ENCODE measurements at regions not wholly inside any gene's neighbourhood (a gene's known extent, or its start where the extent isn't known, plus 50 kb on each side); places are given as distances from the start of the nearest gene placed in this dataset.
"Not testable (repeated sequence)": the region's sequence is repeated elsewhere in the genome, so short reads cannot be mapped to it uniquely, and the experiment has no call there.

DNA sequence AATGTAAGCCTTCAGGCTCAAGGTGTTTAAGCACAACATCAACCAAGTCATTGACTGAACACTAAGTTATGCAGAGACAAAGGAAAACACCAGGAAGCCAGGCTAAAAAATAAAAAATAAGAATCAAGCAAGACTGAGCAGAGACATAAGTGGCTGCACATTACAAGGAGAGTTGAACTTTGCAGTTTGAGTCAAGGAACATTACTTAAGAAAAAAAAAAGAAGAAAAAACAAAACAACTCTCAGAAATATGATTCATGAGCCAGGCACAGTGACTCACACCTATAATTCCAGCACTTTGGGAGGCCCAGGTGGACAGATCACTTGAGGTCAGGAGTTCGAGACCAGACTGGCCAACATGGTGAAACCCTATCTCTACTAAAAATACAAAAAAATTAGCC lies 168.1 kb downstream of the C16orf95 start:
- no CpG with 5 or more reads among the region's 1 CpG for WGBS (ENCODE audit: extremely low coverage, insufficient coverage, low lambda C conversion rate)

DNA sequence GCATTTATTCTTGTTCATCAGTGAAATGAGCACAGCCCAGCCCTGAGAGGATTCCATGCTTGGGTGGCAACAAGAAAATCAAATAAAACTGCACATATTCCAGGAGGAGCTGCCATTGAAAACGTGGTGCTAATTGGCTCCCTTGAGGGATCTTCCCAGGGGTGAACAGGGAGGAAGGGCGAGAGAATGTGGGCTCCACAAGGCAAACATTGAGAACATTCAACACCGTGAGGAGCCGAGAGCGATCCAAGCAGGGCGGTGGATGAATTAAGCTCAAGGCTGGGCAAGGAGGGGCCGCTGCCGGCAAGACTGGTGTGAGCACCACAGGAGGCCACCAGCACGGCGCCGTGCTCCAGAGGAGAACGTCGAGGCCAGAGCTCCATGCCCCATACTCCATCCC lies 166.9 kb downstream of the C16orf95 start:
- no peak overlapping the region for H3K23ac ChIP-seq (ENCODE audit: low read length)
- H3K9ac ChIP-seq (ENCODE audit: low read length): no peak overlapping the region
- no peak overlapping the region for H2BK5ac ChIP-seq (ENCODE audit: low read length)
- no peaks in the 10 kb centered on the region for H3K27me3 ChIP-seq (ENCODE audit: insufficient read depth, low read length, poor library complexity)
- no peak overlapping the region for H3K4me3 ChIP-seq (ENCODE audit: low read length)
- H2BK15ac ChIP-seq (replicated peaks; ENCODE audit: low read depth): no peak overlapping the region
- no peak overlapping the region for H3K18ac ChIP-seq (ENCODE audit: low read length)
- no peaks in the 10 kb centered on the region for H3K4me1 ChIP-seq (ENCODE audit: control insufficient read depth, low read depth, low read length)
- H3K56ac ChIP-seq (ENCODE audit: low read length): no peak overlapping the region
- H3K79me1 ChIP-seq (ENCODE audit: low read length): no peaks in the 10 kb centered on the region
- H4K5ac ChIP-seq (ENCODE audit: low read length): no peak overlapping the region
- no peak overlapping the region for H3K27ac ChIP-seq (ENCODE audit: low read depth, low read length)
- no peak overlapping the region for H2BK120ac ChIP-seq (ENCODE audit: low read depth, low read length)
- H3K36me3 ChIP-seq (ENCODE audit: control insufficient read depth, insufficient read depth, low read length): no peaks in the 10 kb centered on the region
- H3K79me2 ChIP-seq (ENCODE audit: control insufficient read depth, insufficient read depth, low read length): no peaks in the 10 kb centered on the region
- no peak overlapping the region for H4K8ac ChIP-seq (ENCODE audit: low read depth, low read length)
- H3K4ac ChIP-seq (ENCODE audit: low read depth, low read length): no peak overlapping the region
- DNase-seq: no peak
- WGBS (ENCODE audit: extremely low coverage, insufficient coverage, low lambda C conversion rate): no CpG with 5 or more reads among the region's 13 CpGs
- H3K4me2 ChIP-seq (ENCODE audit: low read length): no peak overlapping the region
- no peak overlapping the region for H2AK5ac ChIP-seq (ENCODE audit: low read length)

More for the DNA sequence above, 168.1 kb downstream of the C16orf95 start:
- no peak for DNase-seq
- Histone ChIP-seq H2BK120ac (ENCODE audit: low read depth, low read length) (no peak overlapping the region), H2BK15ac (replicated peaks; ENCODE audit: low read depth) (no peak overlapping the region), H4K8ac (ENCODE audit: low read depth, low read length) (no peak overlapping the region), H3K56ac (ENCODE audit: low read length) (no peak overlapping the region), H3K79me1 (ENCODE audit: low read length) (no peaks in the 10 kb centered on the region), H3K4me3 (ENCODE audit: low read length) (no peak overlapping the region), H3K4me1 (ENCODE audit: control insufficient read depth, low read depth, low read length) (no peaks in the 10 kb centered on the region), H3K27me3 (ENCODE audit: insufficient read depth, low read length, poor library complexity) (no peaks in the 10 kb centered on the region), H4K5ac (ENCODE audit: low read length) (no peak overlapping the region), H3K23ac (ENCODE audit: low read length) (no peak overlapping the region), H3K27ac (ENCODE audit: low read depth, low read length) (no peak overlapping the region), H2AK5ac (ENCODE audit: low read length) (no peak overlapping the region), H3K4me2 (ENCODE audit: low read length) (no peak overlapping the region), H2BK5ac (ENCODE audit: low read length) (no peak overlapping the region), H3K79me2 (ENCODE audit: control insufficient read depth, insufficient read depth, low read length) (no peaks in the 10 kb centered on the region), H3K36me3 (ENCODE audit: control insufficient read depth, insufficient read depth, low read length) (no peaks in the 10 kb centered on the region), H3K9ac (ENCODE audit: low read length) (no peak overlapping the region), H3K18ac (ENCODE audit: low read length) (no peak overlapping the region), H3K4ac (ENCODE audit: low read depth, low read length) (no peak overlapping the region)

- no CpG with 5 or more reads among the region's 4 CpGs for WGBS (ENCODE audit: extremely low coverage, insufficient coverage, low lambda C conversion rate)
- no peak overlapping the region for H3K27ac ChIP-seq (ENCODE audit: low read depth, low read length)
- no peak overlapping the region for H3K18ac ChIP-seq (ENCODE audit: low read length)
- no peak overlapping the region for H2BK120ac ChIP-seq (ENCODE audit: low read depth, low read length)
- no peak overlapping the region for H4K8ac ChIP-seq (ENCODE audit: low read depth, low read length)
- H2BK15ac ChIP-seq (replicated peaks; ENCODE audit: low read depth): no peak overlapping the region
- no peak overlapping the region for H3K4ac ChIP-seq (ENCODE audit: low read depth, low read length)
- no peak overlapping the region for H4K5ac ChIP-seq (ENCODE audit: low read length)
- no peak overlapping the region for H2BK5ac ChIP-seq (ENCODE audit: low read length)
- no peak overlapping the region for H3K4me2 ChIP-seq (ENCODE audit: low read length)
- no peak overlapping the region for H3K23ac ChIP-seq (ENCODE audit: low read length)
- no peaks in the 10 kb centered on the region for H3K79me2 ChIP-seq (ENCODE audit: control insufficient read depth, insufficient read depth, low read length)
- no peak overlapping the region for H2AK5ac ChIP-seq (ENCODE audit: low read length)
- no peak for DNase-seq
- H3K27me3 ChIP-seq (ENCODE audit: insufficient read depth, low read length, poor library complexity): no peaks in the 10 kb centered on the region
- H3K4me3 ChIP-seq (ENCODE audit: low read length): no peak overlapping the region
- no peak overlapping the region for H3K9ac ChIP-seq (ENCODE audit: low read length)
- H3K4me1 ChIP-seq (ENCODE audit: control insufficient read depth, low read depth, low read length): no peaks in the 10 kb centered on the region
- no peaks in the 10 kb centered on the region for H3K36me3 ChIP-seq (ENCODE audit: control insufficient read depth, insufficient read depth, low read length)
- H3K56ac ChIP-seq (ENCODE audit: low read length): no peak overlapping the region
- no peaks in the 10 kb centered on the region for H3K79me1 ChIP-seq (ENCODE audit: low read length)
These were observed 166.4 kb downstream of the C16orf95 start for GRCh38 chr16:87150681-87151280.

- no peak overlapping the region for H3K9ac ChIP-seq (ENCODE audit: low read length)
- no peak overlapping the region for H3K4me2 ChIP-seq (ENCODE audit: low read length)
- no peak overlapping the region for H4K5ac ChIP-seq (ENCODE audit: low read length)
- no peak overlapping the region for H2BK120ac ChIP-seq (ENCODE audit: low read depth, low read length)
- H3K36me3 ChIP-seq (ENCODE audit: control insufficient read depth, insufficient read depth, low read length): no peaks in the 10 kb centered on the region
- H3K18ac ChIP-seq (ENCODE audit: low read length): no peak overlapping the region
- no peaks in the 10 kb centered on the region for H3K79me1 ChIP-seq (ENCODE audit: low read length)
- no CpG with 5 or more reads among the region's 19 CpGs for WGBS (ENCODE audit: extremely low coverage, insufficient coverage, low lambda C conversion rate)
- H3K23ac ChIP-seq (ENCODE audit: low read length): no peak overlapping the region
- H3K27ac ChIP-seq (ENCODE audit: low read depth, low read length): no peak overlapping the region
- no peaks in the 10 kb centered on the region for H3K79me2 ChIP-seq (ENCODE audit: control insufficient read depth, insufficient read depth, low read length)
- no peak overlapping the region for H3K56ac ChIP-seq (ENCODE audit: low read length)
- no peak overlapping the region for H3K4me3 ChIP-seq (ENCODE audit: low read length)
- no peak overlapping the region for H2AK5ac ChIP-seq (ENCODE audit: low read length)
- no peaks in the 10 kb centered on the region for H3K27me3 ChIP-seq (ENCODE audit: insufficient read depth, low read length, poor library complexity)
- H2BK5ac ChIP-seq (ENCODE audit: low read length): no peak overlapping the region
- H4K8ac ChIP-seq (ENCODE audit: low read depth, low read length): no peak overlapping the region
- H3K4ac ChIP-seq (ENCODE audit: low read depth, low read length): no peak overlapping the region
- H2BK15ac ChIP-seq (replicated peaks; ENCODE audit: low read depth): no peak overlapping the region
- no peaks in the 10 kb centered on the region for H3K4me1 ChIP-seq (ENCODE audit: control insufficient read depth, low read depth, low read length)
- no peak for DNase-seq
These were observed 164.9 kb downstream of the C16orf95 start for GRCh38 chr16:87152221-87152755.

DNA sequence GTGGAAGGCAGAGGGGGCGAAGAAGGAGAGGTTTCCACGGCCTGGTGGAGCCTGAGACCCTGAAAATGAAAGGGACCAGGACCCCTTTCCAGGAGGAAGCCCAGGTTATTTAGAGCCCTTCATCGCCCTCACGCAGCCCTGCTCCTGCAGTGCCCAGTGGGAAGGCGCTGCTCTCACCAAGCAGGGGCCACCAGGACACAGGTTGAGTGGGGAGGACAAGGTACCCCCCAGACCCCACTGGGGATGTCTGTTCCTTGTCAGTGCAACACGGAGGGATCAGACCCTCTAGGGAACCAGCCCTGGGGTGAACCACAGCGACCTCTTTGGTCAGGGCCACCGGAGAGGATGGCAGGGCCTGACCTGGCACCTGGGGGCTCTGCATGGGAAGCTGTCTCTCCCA lies 163.9 kb downstream of the C16orf95 start:
- WGBS (ENCODE audit: extremely low coverage, insufficient coverage, low lambda C conversion rate): no CpG with 5 or more reads among the region's 8 CpGs
- no peak overlapping the region for H3K27ac ChIP-seq (ENCODE audit: low read depth, low read length)
- no peak overlapping the region for H2AK5ac ChIP-seq (ENCODE audit: low read length)
- no peaks in the 10 kb centered on the region for H3K4me1 ChIP-seq (ENCODE audit: control insufficient read depth, low read depth, low read length)
- DNase-seq: no peak
- no peak overlapping the region for H3K4me2 ChIP-seq (ENCODE audit: low read length)
- no peaks in the 10 kb centered on the region for H3K79me2 ChIP-seq (ENCODE audit: control insufficient read depth, insufficient read depth, low read length)
- H4K5ac ChIP-seq (ENCODE audit: low read length): no peak overlapping the region
- H3K23ac ChIP-seq (ENCODE audit: low read length): no peak overlapping the region
- H3K4me3 ChIP-seq (ENCODE audit: low read length): no peak overlapping the region
- H3K9ac ChIP-seq (ENCODE audit: low read length): no peak overlapping the region
- no peaks in the 10 kb centered on the region for H3K36me3 ChIP-seq (ENCODE audit: control insufficient read depth, insufficient read depth, low read length)
- no peak overlapping the region for H2BK120ac ChIP-seq (ENCODE audit: low read depth, low read length)
- H4K8ac ChIP-seq (ENCODE audit: low read depth, low read length): no peak overlapping the region
- no peak overlapping the region for H2BK15ac ChIP-seq (replicated peaks; ENCODE audit: low read depth)
- H3K4ac ChIP-seq (ENCODE audit: low read depth, low read length): no peak overlapping the region
- no peak overlapping the region for H3K56ac ChIP-seq (ENCODE audit: low read length)
- no peak overlapping the region for H2BK5ac ChIP-seq (ENCODE audit: low read length)
- no peak overlapping the region for H3K18ac ChIP-seq (ENCODE audit: low read length)
- no peaks in the 10 kb centered on the region for H3K79me1 ChIP-seq (ENCODE audit: low read length)
- no peaks in the 10 kb centered on the region for H3K27me3 ChIP-seq (ENCODE audit: insufficient read depth, low read length, poor library complexity)

DNA sequence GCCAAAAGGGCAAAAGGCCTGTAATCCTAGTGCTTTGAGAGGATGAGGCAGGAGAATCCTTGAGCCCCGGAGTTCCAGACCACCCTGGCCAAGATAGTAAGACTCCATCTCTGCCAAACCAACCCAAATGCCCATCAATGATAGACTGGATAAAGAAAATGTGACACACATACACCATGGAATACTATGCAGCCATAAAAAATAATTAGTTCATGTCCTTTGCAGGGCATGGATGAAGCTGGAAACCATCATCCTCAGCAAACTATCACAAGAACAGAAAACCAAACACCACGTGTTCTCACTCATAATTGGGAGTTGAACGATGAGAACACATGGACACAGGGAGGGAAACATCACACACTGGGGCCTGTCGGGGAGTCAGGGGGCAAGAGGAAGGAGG lies 161.9 kb downstream of the C16orf95 start:
- H3K79me2 ChIP-seq (ENCODE audit: control insufficient read depth, insufficient read depth, low read length); DNase-seq; H4K5ac ChIP-seq (ENCODE audit: low read length); H3K4me3 ChIP-seq (ENCODE audit: low read length); H3K27ac ChIP-seq (ENCODE audit: low read depth, low read length); H4K8ac ChIP-seq (ENCODE audit: low read depth, low read length); H3K4me2 ChIP-seq (ENCODE audit: low read length); H3K23ac ChIP-seq (ENCODE audit: low read length); H3K4me1 ChIP-seq (ENCODE audit: control insufficient read depth, low read depth, low read length); H3K36me3 ChIP-seq (ENCODE audit: control insufficient read depth, insufficient read depth, low read length); H3K18ac ChIP-seq (ENCODE audit: low read length); H2AK5ac ChIP-seq (ENCODE audit: low read length); H3K79me1 ChIP-seq (ENCODE audit: low read length); H3K4ac ChIP-seq (ENCODE audit: low read depth, low read length); H3K56ac ChIP-seq (ENCODE audit: low read length); H3K27me3 ChIP-seq (ENCODE audit: insufficient read depth, low read length, poor library complexity); H2BK5ac ChIP-seq (ENCODE audit: low read length); H2BK120ac ChIP-seq (ENCODE audit: low read depth, low read length); H3K9ac ChIP-seq (ENCODE audit: low read length); H2BK15ac ChIP-seq (replicated peaks; ENCODE audit: low read depth): not testable (repeated sequence)
- WGBS (ENCODE audit: extremely low coverage, insufficient coverage, low lambda C conversion rate): no CpG with 5 or more reads among the region's 4 CpGs
